Epidermal melanocyte (primary cell): ENCODE measurements at regions not wholly inside any gene's neighbourhood (a gene's known extent, or its start where the extent isn't known, plus 50 kb on each side); places are given as distances from the start of the nearest gene placed in this dataset.
A peak's percentile ranks its signal among the peaks of the same experiment; 100 is the strongest.

Experiments
- DNase-seq: peaks from one replicate; pipeline ENCODE4 v3.0.0; 2011; ENCODE audit warnings: low spot score; ENCODE audit not compliant: insufficient read length

DNA sequence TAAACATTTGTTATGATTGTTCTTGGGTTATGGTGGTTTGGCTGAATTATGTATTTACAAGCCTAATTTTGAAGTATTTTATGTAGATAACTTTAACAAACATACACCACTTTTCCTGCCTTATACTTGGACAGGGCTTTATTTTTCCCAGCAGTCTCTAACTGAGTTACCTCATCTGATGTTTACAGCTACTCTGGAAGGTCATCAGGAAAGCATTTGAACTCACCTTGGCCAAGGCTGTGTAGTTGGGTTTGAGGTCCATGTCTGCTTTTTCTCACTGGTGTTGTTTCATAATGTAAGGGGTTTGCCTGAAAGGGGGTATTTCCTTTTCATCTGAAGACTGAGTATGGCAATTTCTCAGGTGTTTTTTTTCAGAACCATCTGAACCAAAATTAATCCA is 193.5 kb downstream of the RWDD3 start:
- DNase-seq = no peak

GRCh38 chr1:95431235-95431634 is 197.2 kb downstream of the RWDD3 start:
- DNase-seq = no peak

GRCh38 chr1:95435611-95436010 is 201.6 kb downstream of the RWDD3 start:
- no peak for DNase-seq

- no peak for DNase-seq
These were observed 203.0 kb downstream of the RWDD3 start for GRCh38 chr1:95437011-95437410.

GRCh38 chr1:95437781-95438180 is 203.8 kb downstream of the RWDD3 start:
- DNase-seq = no peak

GRCh38 chr1:95438218-95438948 is 204.4 kb downstream of the RWDD3 start:
- DNase-seq = no peak

DNA sequence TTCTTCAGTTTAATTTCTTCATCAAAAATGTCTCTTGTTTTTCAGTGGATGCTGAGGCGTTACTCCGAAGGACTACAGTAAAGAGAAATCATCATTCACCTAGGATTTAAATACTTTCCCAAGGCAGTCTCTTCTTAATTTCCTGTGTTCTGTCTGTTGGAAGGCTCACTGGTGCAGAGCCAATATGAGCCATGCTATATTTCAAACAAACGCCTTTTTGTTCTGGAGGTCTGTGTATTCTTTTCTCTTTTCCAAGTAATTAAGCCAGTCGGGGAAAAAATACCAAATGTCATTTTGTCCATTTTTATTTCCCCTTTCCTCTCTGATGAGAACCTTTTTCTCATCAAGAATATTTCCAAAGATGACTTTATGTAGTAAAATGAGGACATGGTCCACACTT is 206.5 kb downstream of the RWDD3 start:
- peak; percentile 24 for DNase-seq

DNA sequence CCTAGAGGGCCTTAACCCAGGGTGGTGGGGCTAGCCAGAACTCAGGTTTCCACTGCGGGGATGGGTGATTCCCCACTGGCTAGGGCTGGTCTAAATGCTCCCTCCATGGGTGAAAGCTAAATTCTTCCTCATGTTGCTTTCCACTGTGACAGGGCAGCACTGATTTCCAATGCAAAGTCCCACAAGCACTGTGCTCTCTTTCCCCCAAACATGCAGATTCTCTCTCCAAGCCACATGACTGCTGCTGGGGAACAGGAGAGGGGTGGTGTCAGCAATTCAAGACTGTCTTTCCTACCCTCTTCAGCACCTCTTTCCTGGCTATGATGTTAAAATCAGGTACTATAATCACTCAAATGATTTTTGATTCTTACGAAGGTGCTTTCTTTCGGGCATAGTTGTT is 215.5 kb downstream of the RWDD3 start:
- DNase-seq = no peak

- DNase-seq = no peak
These were observed 217.0 kb downstream of the RWDD3 start for GRCh38 chr1:95451054-95451453.

DNA sequence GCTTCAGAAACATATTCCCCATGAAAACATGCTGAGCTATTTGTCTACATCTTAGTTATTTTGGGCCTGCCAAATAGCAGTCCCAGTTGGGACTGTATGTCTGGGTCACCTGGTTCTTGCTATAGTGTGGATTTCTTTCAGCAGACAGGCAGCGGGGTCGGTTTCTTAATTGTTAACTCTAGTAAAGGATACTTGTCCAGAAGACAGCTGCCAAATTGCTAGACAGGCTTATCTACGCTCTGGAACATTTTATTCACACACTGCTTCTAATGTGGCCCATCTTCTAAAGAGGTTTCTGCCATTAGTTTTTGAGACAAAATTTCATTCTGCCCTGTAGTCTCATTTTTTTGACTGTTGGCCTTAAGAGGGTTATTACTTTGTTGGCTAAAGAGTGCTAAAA is 217.9 kb downstream of the RWDD3 start:
- DNase-seq = no peak

GRCh38 chr1:95453053-95453452 is 219.0 kb downstream of the RWDD3 start:
- DNase-seq = no peak

DNA sequence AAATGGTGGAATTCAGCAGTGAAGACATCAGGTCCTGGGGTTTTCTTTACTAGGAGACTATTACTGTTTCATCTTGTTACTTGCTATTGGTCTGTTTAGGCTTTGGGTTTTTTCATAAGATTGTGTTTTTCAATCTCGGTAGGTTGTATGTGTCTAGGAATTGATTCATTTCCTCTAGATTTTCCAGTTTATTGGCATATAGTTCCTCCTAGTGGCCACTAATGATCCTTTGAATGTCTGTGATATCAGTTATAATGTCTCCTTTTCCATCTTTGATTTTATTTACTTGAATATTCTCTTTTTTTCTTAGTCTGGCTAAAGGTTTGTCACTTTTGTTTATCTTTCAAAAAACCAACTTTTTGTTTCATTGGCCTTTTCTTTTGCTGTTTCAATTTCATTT is 233.0 kb downstream of the RWDD3 start:
- DNase-seq = no peak

DNA sequence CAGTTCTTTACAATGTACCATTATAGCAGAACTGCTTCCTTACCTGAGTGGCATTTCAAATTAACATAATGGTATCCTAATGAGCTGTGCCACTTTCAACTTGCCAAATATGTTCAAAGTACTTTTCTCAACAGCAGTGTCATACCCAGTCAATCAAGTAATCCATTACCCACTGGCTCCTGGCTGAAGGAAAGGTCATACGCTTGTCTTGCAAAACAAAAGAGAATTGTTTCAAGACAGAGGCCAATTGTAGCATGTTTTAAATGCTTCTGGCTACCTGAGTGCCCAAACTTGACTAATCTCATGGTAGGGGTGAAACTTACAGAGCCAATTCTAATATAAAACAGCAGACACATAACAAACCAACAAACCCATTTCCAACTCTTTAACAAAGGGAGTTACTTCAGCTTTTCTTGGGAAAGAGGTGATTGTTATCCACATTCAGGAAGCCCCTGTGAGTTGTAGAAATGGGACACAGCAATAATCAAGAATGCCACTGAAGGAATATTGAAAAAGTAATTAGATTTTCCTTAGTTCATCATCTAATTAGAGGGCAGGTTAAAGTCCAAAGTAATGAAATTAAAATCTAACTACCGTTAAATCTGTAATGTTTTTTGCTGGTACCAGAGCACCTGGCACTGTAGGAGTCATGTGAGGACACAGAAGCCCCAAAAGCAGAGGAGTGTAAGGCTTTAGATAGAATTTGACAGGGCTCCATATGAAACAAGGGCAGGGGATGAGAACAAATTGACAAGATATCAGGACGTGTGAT is 241.9 kb downstream of the RWDD3 start:
- DNase-seq = no peak

- DNase-seq = no peak
These were observed 262.3 kb downstream of the RWDD3 start for GRCh38 chr1:95496307-95496706.

- DNase-seq = no peak
These were observed 262.8 kb downstream of the RWDD3 start for GRCh38 chr1:95496773-95497172.

GRCh38 chr1:95497566-95497965 is 263.6 kb downstream of the RWDD3 start:
- no peak for DNase-seq

- no peak for DNase-seq
These were observed 269.4 kb downstream of the RWDD3 start for GRCh38 chr1:95503278-95504030.

GRCh38 chr1:95504321-95504720 is 270.3 kb downstream of the RWDD3 start:
- no peak for DNase-seq

- DNase-seq = no peak
These were observed 272.9 kb downstream of the RWDD3 start for GRCh38 chr1:95506736-95507414.

- no peak for DNase-seq
These were observed 276.0 kb downstream of the RWDD3 start for GRCh38 chr1:95509989-95510388.

DNA sequence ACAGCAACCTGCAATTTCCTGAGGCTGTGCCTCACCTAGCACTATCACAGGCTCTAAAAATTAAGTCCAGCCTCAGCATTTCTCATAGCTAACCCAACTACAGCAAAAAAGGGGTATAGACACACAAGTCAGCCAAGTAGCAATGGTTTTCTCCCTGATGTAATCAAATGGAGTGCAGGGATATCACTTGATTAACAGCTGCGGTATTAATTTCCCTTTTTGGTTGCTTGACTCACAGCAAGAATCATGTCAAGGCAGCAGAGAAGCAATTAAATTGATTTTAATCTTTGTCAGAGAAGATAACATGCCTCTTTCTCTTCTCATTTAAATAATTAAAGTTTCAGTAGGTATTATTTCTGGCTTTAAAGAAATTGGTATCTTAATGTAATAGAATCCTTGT is 278.9 kb downstream of the RWDD3 start:
- no peak for DNase-seq

DNA sequence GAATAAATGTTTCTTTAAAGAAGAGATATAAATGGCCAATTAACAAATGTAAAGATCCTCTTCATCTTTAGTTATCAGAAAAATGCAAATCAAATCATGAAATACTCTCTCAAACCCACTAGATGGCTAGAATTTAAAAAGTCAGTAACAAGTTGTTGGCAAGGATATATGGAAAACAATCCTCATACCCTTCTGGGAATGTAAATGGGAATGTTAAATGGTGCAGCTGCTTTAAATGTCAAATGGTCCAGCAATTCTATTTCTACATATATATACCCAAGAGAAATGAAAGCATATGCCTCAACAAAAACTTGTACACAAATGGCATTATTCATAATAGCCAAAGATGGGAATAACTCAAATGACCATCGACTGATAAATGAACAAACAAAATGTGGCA is 283.5 kb downstream of the RWDD3 start:
- DNase-seq = no peak
